ENCODE measurements at regions not wholly inside any gene's neighbourhood (a gene's known extent, or its start where the extent isn't known, plus 50 kb on each side); places are given as distances from the start of the nearest gene placed in this dataset.

GRCh38 chr17:45675012-45675411 is 109.1 kb upstream of the CRHR1 start:
- 94% methylated on average over 7 of the region's 7 CpGs for WGBS (ENCODE audit: insufficient coverage)
- Mint-ChIP-seq H3K9me3 (ENCODE audit: insufficient read depth) (peaks cover 7% of the 10 kb centered on the region), H3K4me1 (no peaks in the 10 kb centered on the region), H3K27ac (no peak overlapping the region), H3K4me3 (no peak overlapping the region), H3K27me3 (peaks cover 32% of the 10 kb centered on the region)
- intact Hi-C loops (cut with micrococcal nuclease) = no loop called here
- Histone ChIP-seq H3K9me3 (ENCODE audit: control extremely low read depth in 1 of 3, control insufficient read depth in 2 of 3, insufficient read depth in 1 of 3, low read length in 2 of 3) (peaks cover 0 to 8% (median 2%) of the 10 kb centered on the region in 3 donors), H3K4me3 (ENCODE audit: control extremely low read depth in 1 of 5, extremely low read depth in 1 of 5, insufficient read depth in 1 of 5, low read depth in 2 of 5, low read length in 4 of 5) (no peak overlapping the region), H3K4me2 (replicated peaks; ENCODE audit: low read depth, low read length, poor library complexity, severe bottlenecking) (no peak overlapping the region), H3K9ac (ENCODE audit: low read length) (no peak overlapping the region), H3K79me2 (ENCODE audit: control insufficient read depth, insufficient read depth, low read length) (no peaks in the 10 kb centered on the region), H4K20me1 (ENCODE audit: control insufficient read depth, insufficient read depth, low read length, poor library complexity, severe bottlenecking) (no peaks in the 10 kb centered on the region), H3K27me3 (replicated peaks in 1 of 4; ENCODE audit: control extremely low read depth in 1 of 4, control insufficient read depth in 3 of 4, insufficient read depth in 4 of 4, low read length in 3 of 4) (peaks cover 0 to 8% (median 0%) of the 10 kb centered on the region in 4 experiments), H2AFZ (ENCODE audit: insufficient read depth, low read depth, low read length, poor library complexity, severe bottlenecking) (no peak overlapping the region), H3K4me1 (ENCODE audit: control insufficient read depth in 2 of 2, insufficient read depth in 2 of 2, low read length in 2 of 2) (no peaks in the 10 kb centered on the region), H3K36me3 (replicated peaks in 1 of 2; ENCODE audit: control extremely low read depth in 1 of 2, control insufficient read depth in 1 of 2, extremely low read depth in 1 of 2, insufficient read depth in 2 of 2, low read length in 1 of 2) (no peaks in the 10 kb centered on the region), H3K27ac (ENCODE audit: low read length in 2 of 2) (no peak overlapping the region)
- ChIA-PET POLR2A (no interaction called here), CTCF (no interaction called here)
- ATAC-seq (ENCODE audit: low read depth) (no peak), DNase-seq (no peak)
- no peak for TF ChIP-seq CTCF (IDR thresholded peaks at IDR 0.05)
- no peak for TF ChIP-seq EZH2 (IDR thresholded peaks at IDR 0.05; ENCODE audit: borderline replicate concordance, insufficient read depth, low read depth, low read length, poor library complexity, severe bottlenecking)

- CTCF ChIA-PET = no interaction called here
- peaks cover 0 to 9% (median 0%) of the 10 kb centered on the region in 4 experiments for H3K27me3 ChIP-seq (replicated peaks in 1 of 4; ENCODE audit: control extremely low read depth in 1 of 4, control insufficient read depth in 3 of 4, insufficient read depth in 4 of 4, low read length in 3 of 4)
- WGBS (ENCODE audit: insufficient coverage) = 100% methylated on average over 1 of the region's 3 CpGs
- H3K27ac ChIP-seq (ENCODE audit: low read length in 2 of 2) = no peak overlapping the region
- POLR2A ChIA-PET = no interaction called here
- peaks cover 33% of the 10 kb centered on the region for H3K27me3 Mint-ChIP-seq
- H3K9me3 ChIP-seq (ENCODE audit: control extremely low read depth in 1 of 3, control insufficient read depth in 2 of 3, insufficient read depth in 1 of 3, low read length in 2 of 3) = peaks cover 0 to 8% (median 2%) of the 10 kb centered on the region in 3 donors
- DNase-seq (no peak), ATAC-seq (ENCODE audit: low read depth) (no peak)
- no peaks in the 10 kb centered on the region for H4K20me1 ChIP-seq (ENCODE audit: control insufficient read depth, insufficient read depth, low read length, poor library complexity, severe bottlenecking)
- H3K4me2 ChIP-seq (replicated peaks; ENCODE audit: low read depth, low read length, poor library complexity, severe bottlenecking) = no peak overlapping the region
- H3K4me3 Mint-ChIP-seq = no peak overlapping the region
- no peak overlapping the region for H3K4me3 ChIP-seq (ENCODE audit: control extremely low read depth in 1 of 5, extremely low read depth in 1 of 5, insufficient read depth in 1 of 5, low read depth in 2 of 5, low read length in 4 of 5)
- no peak overlapping the region for H3K9ac ChIP-seq (ENCODE audit: low read length)
- H3K4me1 ChIP-seq (ENCODE audit: control insufficient read depth in 2 of 2, insufficient read depth in 2 of 2, low read length in 2 of 2) = no peaks in the 10 kb centered on the region
- intact Hi-C loops (cut with micrococcal nuclease) = no loop called here
- H2AFZ ChIP-seq (ENCODE audit: insufficient read depth, low read depth, low read length, poor library complexity, severe bottlenecking) = no peak overlapping the region
- peaks cover 7% of the 10 kb centered on the region for H3K9me3 Mint-ChIP-seq (ENCODE audit: insufficient read depth)
- no peaks in the 10 kb centered on the region for H3K79me2 ChIP-seq (ENCODE audit: control insufficient read depth, insufficient read depth, low read length)
- H3K36me3 ChIP-seq (replicated peaks in 1 of 2; ENCODE audit: control extremely low read depth in 1 of 2, control insufficient read depth in 1 of 2, extremely low read depth in 1 of 2, insufficient read depth in 2 of 2, low read length in 1 of 2) = no peaks in the 10 kb centered on the region
- TF ChIP-seq EZH2 (IDR thresholded peaks at IDR 0.05; ENCODE audit: borderline replicate concordance, insufficient read depth, low read depth, low read length, poor library complexity, severe bottlenecking) (no peak), CTCF (IDR thresholded peaks at IDR 0.05) (no peak)
- H3K27ac Mint-ChIP-seq = no peak overlapping the region
- H3K4me1 Mint-ChIP-seq = no peaks in the 10 kb centered on the region
These were observed 108.2 kb upstream of the CRHR1 start for GRCh38 chr17:45675892-45676291.
